ENCODE measurements at regions not wholly inside any gene's neighbourhood (a gene's known extent, or its start where the extent isn't known, plus 50 kb on each side); places are given as distances from the start of the nearest gene placed in this dataset.
"Not testable (repeated sequence)": the region's sequence is repeated elsewhere in the genome, so short reads cannot be mapped to it uniquely, and the experiment has no call there.

DNA sequence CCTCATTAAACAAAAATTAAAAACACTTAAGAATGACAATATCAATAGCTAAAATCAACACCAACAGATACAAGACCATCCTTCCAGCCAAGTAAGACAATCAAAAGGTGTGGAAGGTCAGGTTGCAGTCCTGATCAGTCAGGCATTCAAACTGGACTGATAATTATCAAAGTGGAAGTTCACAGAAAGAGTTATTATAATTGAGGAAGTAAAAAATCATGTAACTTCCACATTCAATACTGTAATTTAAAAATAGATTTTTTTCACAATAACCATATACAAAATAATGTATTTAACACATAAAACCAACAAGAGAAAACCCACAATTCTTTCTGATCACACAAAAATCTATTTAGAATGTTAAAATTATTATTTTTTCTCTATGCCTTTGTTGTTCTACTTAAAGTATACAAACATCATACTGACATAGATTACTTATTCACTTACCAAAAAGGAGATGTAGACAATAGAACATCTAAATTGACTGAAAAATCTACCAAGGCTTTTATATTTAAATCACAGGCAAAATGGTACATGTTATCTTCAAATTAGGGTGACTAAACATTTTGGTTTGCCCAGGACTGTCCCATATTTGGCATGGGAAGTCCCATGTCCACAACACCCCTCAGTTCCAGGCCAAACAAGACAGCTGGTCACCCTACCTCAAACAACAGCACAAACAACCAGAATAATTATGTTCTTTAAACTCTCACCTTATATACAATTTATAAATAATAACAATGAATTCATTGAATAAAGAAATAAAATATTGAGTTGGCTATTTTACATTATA is 142.5 kb upstream of the SLC24A2 start:
- DNase-seq, result no peak

- DNase-seq, result no peak
These were observed 138.7 kb upstream of the SLC24A2 start for GRCh38 chr9:19927560-19927959.

DNA sequence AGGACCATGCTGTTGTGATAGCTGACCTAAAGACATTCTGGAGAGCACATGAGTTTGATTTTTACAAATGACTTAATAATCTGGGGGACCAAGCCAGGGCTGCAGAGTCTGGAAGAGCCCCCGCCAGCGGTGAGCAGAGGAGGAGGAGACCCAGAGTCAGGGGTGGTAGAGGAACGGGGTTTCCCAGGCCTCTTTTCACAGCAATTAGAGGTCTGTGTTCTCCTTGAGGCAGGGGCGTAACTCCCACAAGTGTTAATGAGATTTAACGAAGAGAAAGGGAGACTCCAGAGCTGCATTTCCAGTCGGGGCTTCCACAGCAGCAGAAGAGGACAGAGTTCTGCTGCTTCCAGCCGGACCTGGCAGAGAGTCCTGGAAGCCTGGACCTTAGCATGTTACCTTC is 137.9 kb upstream of the SLC24A2 start:
- DNase-seq, result no peak

GRCh38 chr9:19925674-19926503 is 137.1 kb upstream of the SLC24A2 start:
- DNase-seq, result peak; percentile 75 to 85

DNA sequence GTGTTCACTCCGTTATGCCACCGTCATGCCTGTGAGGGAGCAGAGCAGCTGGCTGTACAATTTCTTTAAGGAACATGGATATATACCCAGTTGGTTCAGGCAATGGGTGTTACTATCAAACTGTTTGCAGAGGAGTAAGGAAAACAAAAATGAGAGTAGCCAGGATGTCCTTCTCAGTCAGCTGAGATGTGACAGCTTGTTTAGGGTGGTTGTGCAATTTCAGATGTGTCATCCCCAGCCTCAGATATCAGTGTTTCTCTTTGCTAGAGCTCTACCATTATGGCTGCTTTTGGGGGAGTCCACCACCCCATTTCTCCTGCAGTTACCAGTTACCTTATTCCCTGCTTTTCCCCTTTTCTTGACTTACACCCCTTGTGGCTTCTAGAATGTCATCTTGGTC is 135.2 kb upstream of the SLC24A2 start:
- DNase-seq, result no peak

DNA sequence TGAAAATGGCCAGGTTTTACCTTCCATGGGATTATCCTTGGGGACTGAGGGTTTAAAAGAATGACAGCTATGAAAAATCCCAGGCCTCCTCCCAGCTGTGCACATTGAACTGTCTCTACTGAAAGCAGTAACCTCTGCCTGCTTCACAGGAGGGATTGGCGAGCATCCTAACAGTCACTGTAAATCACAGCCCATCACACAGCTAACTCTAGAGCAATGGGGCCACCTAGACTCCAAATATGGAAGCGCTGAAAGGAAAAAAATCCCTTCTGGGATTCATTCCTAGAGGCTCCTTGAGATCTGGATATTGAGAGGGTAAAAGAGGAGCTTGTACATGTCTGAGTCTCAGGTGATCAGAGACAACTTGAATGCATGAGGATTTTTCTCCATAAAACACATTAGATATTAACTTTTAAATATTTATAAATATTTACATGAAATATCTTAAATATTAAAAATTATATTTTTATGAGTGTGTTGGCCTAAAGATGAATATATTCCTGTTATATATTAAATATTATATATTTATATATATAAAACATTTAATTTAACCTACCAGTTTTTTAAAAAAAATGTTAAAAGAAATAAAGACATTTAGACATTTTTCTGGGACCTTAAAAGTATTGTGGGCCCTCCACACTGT is 133.8 kb upstream of the SLC24A2 start:
- peak; percentile 50 to 95 for DNase-seq

DNA sequence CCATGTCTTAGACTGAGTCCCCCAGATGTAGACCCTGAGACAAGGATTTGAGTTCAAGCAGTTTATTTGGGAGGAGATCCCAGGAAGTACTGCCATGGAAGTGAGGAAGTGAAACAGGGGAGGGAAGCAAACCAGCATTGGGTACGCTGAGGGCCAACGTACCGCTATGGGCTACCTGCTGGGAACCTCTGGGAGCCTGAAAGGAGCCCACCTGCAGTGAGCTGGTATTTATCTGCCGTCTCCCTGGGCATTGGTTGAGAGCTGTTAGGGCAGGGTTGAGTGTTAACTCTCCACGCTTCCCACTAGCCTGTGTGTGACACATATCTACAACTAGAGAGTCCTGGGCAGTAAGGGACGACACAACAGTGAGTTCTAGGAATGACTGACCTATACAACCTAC is 131.6 kb upstream of the SLC24A2 start:
- DNase-seq, result no peak

GRCh38 chr9:19918630-19919029 is 129.8 kb upstream of the SLC24A2 start:
- no peak for DNase-seq

- DNase-seq, result no peak
These were observed 125.2 kb upstream of the SLC24A2 start for GRCh38 chr9:19914044-19914443.

DNA sequence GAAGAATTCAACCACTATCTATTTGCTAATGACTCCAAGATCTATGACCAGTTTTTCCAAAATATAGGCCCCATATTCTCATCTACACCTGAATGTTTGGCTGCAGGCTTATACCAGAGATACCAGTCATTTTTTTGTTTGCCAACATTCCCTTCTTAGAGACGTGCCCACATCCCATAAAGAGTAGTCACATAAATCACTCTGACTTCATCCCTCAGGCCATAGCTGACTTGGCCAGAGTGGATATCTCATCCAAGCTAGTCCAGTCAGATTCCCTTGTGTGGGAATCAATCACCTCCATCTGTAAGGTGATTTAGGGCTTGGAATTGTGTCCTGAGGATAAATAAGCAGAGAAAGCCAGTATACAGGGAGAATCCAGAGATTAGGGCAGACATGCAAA is 124.3 kb upstream of the SLC24A2 start:
- DNase-seq, result no peak

DNA sequence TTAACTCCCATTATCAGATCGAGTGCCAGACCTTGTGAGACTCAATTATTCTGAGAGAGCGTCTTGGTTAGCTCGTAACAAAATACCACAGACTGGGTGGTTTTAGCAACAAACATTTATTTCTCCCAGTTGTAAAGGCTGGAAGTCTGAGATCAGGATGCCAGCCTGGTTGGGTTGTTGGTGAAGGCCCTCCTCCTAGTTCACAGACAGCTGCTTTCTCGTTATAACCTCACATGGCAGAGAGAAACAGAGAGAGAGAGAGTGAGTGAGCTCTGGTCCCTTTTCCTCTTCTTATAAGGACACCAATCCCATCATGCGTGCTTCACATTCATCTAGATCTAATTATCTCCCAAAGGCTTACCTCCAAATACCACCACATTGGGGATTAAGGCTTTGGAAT is 114.2 kb upstream of the SLC24A2 start:
- DNase-seq, result no peak

DNA sequence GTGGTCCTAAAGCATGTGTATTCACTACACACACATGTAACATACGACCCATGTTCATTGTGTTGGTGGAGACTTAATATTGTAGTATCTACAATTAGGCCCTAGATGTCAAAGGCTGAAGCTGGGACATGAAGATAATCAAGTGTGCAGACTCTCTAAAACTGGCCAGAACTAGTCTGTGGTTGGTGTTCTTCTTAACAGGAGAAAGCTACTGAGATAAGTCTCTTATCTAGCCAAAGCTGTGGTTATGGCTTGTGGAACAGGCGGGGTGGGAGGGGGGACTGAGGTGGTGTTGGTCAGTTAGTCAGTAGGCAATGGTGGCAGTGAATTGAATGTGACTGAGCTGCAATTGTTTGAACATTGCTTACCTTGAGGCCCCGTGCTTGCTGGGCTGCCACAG is 112.7 kb upstream of the SLC24A2 start:
- no peak for DNase-seq

GRCh38 chr9:19896161-19896560 is 107.3 kb upstream of the SLC24A2 start:
- no peak for DNase-seq

DNA sequence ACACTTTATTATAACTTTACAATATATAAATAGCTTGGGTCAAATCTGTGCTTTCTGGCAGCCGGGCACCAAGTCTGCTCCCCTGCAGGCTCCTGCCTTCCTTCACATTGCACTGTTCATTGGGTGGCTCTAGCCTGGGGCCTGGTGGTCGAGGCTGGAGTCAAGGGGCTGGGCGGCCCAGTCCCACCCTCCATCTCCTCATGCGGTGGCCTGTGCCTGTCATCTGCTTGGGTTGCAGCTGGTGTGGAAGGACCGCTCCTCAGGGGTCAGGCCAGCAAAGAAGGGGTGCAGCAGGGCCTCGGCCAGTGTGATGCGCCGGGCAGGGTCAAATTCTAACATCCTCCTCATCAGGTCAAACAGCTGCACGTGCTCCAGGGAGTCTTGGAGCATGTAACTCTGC is 106.7 kb upstream of the SLC24A2 start:
- not testable (repeated sequence) for DNase-seq

- peak in 1 of 2 donors; percentile 13 for DNase-seq
These were observed 106.2 kb upstream of the SLC24A2 start for GRCh38 chr9:19895006-19895405.

DNA sequence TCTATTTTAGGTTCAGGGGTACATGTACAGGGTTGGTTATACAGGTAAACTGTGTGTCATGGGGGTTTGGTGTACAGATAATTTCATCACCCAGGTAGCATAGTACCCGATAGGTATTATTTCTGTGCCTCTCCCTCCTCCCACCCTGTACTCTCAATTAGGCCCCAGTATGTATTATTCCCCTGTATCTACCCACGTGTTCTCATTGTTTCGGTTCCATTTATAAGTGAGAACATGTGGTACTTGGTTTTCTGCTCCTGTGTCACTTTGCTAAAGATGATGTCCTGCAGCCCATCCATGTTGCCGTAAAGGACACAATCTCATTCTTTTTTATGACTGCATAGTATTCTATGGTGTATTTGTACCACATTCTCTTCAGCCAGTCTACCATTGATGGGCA is 96.8 kb upstream of the SLC24A2 start:
- no peak for DNase-seq

GRCh38 chr9:19879062-19879461 is 90.2 kb upstream of the SLC24A2 start:
- no peak for DNase-seq

GRCh38 chr9:19876569-19877316 is 87.9 kb upstream of the SLC24A2 start:
- DNase-seq, result no peak

- no peak for DNase-seq
These were observed 86.6 kb upstream of the SLC24A2 start for GRCh38 chr9:19875291-19875920.

DNA sequence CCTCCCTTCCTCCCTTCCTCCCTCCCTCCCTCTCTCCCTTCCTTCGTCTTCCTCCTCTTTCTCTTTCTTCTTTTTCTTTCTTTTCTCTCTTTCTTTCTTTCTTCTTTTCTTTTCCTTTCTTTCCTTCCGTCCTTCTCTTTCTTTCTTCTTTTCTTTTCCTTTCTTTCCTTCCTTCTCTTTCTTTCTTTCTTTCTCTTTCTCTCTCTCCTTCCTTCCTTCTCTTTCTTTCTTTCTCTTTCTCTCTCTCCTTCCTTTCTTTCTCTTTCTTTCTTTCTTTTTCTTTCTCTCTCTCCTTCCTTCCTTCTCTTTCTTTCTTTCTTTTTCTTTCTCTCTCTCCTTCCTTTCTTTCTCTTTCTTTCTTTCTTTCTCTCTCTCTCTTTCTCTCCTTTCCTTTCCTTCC is 84.4 kb upstream of the SLC24A2 start:
- not testable (repeated sequence) for DNase-seq

DNA sequence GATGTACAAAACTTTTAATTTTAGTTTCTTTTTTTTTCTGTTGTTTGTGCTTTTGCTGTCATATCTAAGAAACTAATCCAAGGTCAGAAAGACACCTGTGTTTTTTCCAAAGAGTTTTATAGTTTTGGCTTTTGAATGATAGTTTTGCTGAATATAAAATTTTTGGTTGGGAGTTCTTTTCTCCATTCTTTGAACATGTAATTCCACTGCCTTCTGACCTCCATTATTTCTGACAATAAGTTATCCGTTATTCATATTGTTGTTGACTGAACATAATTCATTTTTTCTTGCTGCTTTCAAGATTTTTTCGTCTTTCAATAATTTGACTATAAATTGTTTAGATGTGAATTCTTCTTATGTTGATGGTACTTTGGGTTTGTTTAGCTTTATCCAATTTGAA is 82.2 kb upstream of the SLC24A2 start:
- no peak for DNase-seq

GRCh38 chr9:19840953-19841352 is 52.1 kb upstream of the SLC24A2 start:
- no peak for DNase-seq

All from hippocampal formation (tissue), 2 donors.